ENCODE measurements at regions not wholly inside any gene's neighbourhood (a gene's known extent, or its start where the extent isn't known, plus 50 kb on each side); places are given as distances from the start of the nearest gene placed in this dataset.

DNA sequence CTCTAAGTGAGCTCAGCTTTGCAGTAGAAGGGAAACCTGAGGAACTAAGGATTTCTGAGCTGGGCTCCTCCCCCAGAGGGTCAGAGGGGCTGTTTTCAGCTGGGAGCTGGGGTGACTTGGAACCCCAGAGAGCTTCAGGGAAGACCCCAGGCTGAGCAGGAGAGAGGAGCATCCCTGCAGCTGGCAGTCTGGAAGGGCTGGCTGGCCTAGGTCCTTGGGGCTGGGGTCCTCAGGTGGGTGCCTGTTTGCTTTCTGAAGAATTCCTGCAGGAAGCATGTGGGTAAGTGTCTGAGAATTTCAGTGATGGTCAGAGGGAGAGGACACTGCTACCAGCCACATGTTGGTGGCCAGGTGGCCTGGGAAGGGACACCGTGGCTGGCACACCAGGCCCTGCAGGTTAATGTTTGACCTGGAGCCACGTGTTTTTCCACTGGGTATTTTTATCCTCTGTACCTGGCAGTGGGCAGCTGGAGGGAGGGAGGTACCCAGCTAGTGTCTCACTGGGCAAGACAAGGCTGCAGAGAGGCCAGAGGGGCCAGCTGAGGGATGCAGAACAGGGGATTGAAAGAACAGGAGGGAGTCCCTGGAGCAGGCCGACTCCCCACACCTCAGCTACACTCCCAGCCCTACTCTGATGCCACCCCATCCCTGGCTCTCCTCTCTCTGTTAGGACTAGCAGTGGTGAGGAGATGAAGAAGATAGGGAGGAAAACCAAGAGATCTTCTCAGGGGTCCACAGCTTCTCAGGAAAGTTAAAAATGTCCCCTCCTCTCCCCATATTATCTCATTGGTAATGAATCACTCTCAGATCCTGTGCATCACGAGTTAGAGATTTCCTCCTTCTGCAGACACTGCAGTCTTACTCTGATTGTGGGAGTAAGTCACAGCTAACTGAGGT lies 143.6 kb downstream of the VEGFA start:
- Mint-ChIP-seq H3K9me3 (no peaks in the 10 kb centered on the region), H3K27ac (no peak overlapping the region), H3K4me3 (no peak overlapping the region), H3K36me3 (ENCODE audit: low read depth) (no peaks in the 10 kb centered on the region), H3K4me1 (ENCODE audit: low read depth) (no peaks in the 10 kb centered on the region), H3K27me3 (ENCODE audit: low read depth) (peaks cover 7% of the 10 kb centered on the region)

DNA sequence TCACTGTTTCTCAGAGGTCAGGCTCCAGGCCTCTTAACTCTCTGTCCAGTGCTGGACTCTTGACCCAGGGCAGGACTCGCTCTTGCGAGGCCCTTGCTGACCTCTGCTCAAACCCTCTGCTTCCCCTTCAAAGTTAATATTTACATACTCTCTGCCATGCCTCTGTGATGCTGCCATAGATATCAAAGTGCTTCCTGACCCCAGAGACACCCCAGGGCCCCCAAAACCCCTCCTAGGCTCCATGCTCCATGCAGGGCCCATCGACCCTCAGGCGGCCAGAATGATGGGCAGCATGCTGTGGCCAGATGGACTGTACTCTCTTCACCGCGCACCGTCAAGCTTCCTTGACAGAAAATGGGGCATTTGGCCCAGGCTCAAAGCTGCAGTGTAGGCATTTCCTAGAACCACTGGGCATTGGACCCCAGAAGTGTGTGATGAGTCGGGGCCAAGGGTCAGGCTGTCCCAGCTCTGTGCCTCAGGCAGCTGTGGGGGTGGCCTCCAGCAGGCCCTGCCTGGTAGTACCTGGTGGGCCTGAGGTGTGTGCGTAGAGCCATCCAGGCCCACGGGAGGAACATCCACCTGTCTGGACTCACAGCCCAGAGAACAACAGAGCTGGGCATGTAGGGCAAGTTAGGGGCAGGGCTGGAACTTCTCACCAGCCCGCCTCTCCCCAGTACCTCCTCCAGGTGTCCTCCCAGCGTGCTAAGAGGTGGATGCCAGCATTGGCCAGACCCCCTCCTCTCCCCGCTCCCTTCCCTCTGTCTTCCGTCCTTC lies 142.8 kb downstream of the VEGFA start:
- no peaks in the 10 kb centered on the region for H3K36me3 Mint-ChIP-seq (ENCODE audit: low read depth)
- peaks cover 3% of the 10 kb centered on the region for H3K27me3 Mint-ChIP-seq (ENCODE audit: low read depth)
- H3K4me3 Mint-ChIP-seq = no peak overlapping the region
- H3K27ac Mint-ChIP-seq = no peak overlapping the region
- no peaks in the 10 kb centered on the region for H3K9me3 Mint-ChIP-seq
- H3K4me1 Mint-ChIP-seq (ENCODE audit: low read depth) = no peaks in the 10 kb centered on the region

DNA sequence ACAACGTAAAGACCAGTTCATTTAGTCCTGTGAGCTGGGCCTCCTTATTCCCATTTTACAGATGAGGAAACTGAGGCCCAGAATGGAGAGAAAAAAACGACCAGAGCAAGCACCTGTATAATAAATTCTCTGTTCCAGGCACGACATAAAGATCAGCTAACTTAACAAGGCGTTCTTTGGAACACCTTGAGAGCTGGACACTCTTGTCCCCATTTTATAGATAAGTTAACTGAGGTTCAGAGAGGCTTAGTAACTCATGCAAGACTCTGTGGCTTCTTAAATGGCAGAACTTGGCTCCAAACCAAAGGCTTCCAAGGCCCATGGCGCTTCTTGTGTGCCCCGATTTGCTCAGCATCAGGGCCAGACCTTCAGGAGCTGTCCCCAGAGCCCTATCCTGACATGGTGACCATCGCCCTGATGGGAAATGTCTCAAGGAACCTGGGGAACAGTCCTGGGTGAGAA lies 142.1 kb downstream of the VEGFA start:
- H3K4me1 Mint-ChIP-seq (ENCODE audit: low read depth) = no peaks in the 10 kb centered on the region
- H3K9me3 Mint-ChIP-seq = no peaks in the 10 kb centered on the region
- H3K27me3 Mint-ChIP-seq (ENCODE audit: low read depth) = no peaks in the 10 kb centered on the region
- H3K36me3 Mint-ChIP-seq (ENCODE audit: low read depth) = no peaks in the 10 kb centered on the region
- H3K4me3 Mint-ChIP-seq = no peak overlapping the region
- H3K27ac Mint-ChIP-seq = no peak overlapping the region

DNA sequence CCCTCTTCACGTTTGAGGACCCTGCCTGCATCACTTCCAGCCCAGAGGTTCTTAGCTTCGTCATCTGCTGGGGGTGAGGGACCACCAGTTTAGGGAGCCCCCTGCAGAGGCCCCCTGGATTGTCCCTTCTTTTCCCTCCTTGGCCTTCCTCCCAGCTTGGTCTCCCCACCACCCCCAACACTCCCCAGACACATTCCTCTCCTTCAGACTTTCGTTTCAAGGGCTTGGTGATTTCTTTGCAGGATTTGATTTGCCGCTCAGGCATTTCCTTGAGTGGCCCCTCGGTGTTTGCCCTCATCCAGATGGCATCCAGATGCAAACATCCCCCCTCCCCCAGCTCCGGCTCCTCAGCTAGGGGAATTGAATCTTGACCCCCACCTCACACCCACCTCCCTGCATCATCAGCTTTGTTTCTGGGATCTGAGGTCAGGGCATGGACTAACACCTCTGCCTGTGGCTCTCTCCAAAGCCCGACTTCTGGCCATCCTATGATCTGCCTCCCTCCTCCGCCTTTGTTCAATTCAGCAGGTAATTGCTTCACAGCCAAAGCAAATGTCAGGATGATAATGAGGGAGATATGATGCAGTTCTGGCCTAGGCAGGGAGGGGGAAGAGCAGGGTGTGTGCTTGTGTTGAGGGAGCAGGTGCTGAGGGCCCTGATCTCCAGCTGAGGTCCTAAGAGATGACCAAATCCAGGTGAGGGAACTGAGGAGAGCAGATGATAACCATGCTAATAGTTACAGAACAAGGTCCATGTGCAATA lies 141.5 kb downstream of the VEGFA start:
- no peaks in the 10 kb centered on the region for H3K9me3 Mint-ChIP-seq
- no peaks in the 10 kb centered on the region for H3K36me3 Mint-ChIP-seq (ENCODE audit: low read depth)

DNA sequence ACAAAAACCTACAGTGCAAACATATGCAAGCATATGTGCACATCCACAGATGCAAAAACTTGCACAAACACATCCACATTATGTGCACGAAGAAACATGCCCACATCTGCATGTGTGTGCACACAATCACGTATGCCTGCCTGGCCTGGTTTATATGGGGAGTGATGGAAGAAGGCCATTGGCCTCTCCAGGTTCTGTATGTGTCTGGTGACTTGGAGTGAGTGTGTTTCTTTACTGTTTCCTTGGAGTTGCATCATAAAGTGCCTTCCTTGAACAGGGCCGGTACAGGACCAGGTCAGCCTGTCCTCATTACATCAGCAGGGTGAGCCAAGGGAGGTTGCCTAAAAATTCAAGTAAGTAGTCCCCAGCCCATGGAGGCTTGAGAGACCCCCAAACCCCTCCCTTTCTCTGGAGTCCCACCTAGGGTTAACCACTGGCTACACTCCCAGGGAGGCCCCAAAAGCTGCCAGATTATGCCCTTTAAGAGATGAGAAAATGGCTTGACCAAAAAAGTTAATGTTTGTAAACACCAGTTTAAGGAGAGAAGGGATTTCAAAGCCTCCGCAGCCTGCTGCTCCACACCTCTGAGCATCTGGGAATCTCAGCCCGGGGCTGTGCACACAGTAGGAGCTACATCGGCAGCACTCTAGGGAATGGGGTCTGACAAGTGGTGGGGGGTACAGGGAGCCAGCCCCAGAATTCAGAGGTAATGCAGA lies 140.8 kb downstream of the VEGFA start:
- H3K36me3 Mint-ChIP-seq (ENCODE audit: low read depth) = no peaks in the 10 kb centered on the region
- H3K27me3 Mint-ChIP-seq (ENCODE audit: low read depth) = no peaks in the 10 kb centered on the region
- H3K4me3 Mint-ChIP-seq = no peak overlapping the region
- no peaks in the 10 kb centered on the region for H3K4me1 Mint-ChIP-seq (ENCODE audit: low read depth)
- H3K9me3 Mint-ChIP-seq = no peaks in the 10 kb centered on the region
- no peak overlapping the region for H3K27ac Mint-ChIP-seq

More for the DNA sequence above, 141.5 kb downstream of the VEGFA start:
- Mint-ChIP-seq H3K4me3 (no peak overlapping the region), H3K27me3 (ENCODE audit: low read depth) (no peaks in the 10 kb centered on the region), H3K27ac (no peak overlapping the region), H3K4me1 (ENCODE audit: low read depth) (no peaks in the 10 kb centered on the region)

DNA sequence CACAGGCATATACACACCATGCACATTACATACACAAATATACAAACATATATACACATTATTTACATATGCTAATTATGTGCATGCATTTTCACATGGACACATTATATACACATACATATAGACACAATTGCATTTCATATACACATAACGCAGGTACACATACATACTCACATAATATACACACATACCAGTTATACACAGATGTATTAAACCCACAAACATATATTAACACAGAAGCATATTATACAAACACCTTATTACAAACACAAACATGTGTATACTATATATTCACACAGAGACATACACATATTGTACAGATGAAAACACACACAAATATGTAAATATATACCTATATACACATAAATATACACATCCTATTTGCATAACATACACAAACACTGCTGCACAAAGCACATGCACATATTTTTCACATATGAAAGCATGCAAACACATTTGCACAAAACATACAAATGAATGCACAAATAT lies 140.2 kb downstream of the VEGFA start:
- Mint-ChIP-seq H3K27me3 (ENCODE audit: low read depth) (no peaks in the 10 kb centered on the region), H3K27ac (no peak overlapping the region), H3K4me3 (no peak overlapping the region), H3K4me1 (ENCODE audit: low read depth) (no peaks in the 10 kb centered on the region), H3K36me3 (ENCODE audit: low read depth) (no peaks in the 10 kb centered on the region), H3K9me3 (no peaks in the 10 kb centered on the region)

DNA sequence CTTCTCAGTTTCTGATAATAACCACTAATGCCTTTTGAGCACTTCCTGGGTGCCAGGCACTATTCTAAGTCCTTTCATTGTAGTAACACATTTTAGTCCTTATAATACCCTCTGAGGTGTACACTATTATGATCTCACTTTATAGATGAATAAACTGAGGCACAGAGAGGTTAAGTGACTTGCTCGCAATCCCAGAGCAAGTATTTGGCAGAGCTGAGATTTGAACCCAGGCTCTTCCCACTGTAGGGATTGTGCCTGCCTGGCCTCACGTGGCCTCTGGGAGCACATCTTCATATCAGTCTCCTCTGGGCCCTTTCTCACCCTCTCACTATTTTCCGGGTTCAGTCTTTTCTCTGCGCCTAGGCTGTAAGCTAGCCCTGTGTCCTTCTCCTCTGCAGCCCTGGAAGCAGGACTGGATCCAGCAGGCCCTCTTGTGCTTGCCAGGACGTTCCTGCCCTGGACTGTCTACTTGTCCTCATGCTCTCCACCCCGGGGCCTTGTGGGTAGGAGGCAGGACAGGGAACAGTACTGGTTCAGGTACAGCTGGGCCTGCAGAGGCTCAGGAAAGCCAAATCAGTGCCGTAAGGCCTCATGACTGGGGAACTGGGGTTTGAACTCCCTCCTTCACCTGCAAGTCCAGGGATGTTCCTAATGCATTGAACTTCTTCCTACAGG lies 139.6 kb downstream of the VEGFA start:
- H3K27me3 Mint-ChIP-seq (ENCODE audit: low read depth) = peaks cover 4% of the 10 kb centered on the region
- H3K4me3 Mint-ChIP-seq = no peak overlapping the region
- no peaks in the 10 kb centered on the region for H3K4me1 Mint-ChIP-seq (ENCODE audit: low read depth)
- H3K27ac Mint-ChIP-seq = no peak overlapping the region
- H3K9me3 Mint-ChIP-seq = no peaks in the 10 kb centered on the region
- no peaks in the 10 kb centered on the region for H3K36me3 Mint-ChIP-seq (ENCODE audit: low read depth)

DNA sequence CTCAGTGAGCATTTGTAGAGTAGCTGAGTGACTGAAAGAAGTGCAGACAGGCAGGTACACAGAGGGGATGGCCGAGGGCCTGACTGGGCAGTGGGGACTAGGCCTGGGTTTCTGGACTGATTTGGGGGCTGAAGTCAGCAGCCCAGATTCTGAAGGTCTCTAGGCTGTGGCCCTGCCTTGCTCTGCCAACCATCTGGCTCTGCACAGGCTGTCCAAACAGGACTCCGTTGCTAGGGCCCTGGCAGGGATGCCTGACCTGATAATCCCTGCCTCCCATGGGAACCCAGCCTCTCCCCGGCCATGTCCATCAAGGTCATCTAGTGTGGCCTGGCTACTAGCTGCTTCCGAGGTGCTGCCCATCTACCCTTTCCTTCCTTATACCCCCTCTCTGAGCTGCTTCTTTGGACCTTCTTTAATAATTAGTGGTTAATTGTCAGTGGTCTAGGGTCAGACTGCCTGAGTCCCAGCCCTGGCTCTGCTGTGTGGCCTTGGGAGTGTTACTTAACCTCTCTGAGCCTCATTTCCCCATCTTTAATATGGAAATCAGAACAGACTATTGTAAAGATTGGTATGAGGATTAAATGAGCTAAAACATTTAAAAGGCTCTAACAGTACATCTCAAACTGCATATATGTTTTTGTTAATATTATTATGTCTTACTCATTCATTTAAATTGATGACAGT lies 137.9 kb downstream of the VEGFA start:
- Mint-ChIP-seq H3K9me3 (no peaks in the 10 kb centered on the region), H3K4me3 (no peak overlapping the region), H3K27ac (no peak overlapping the region), H3K27me3 (ENCODE audit: low read depth) (peaks cover 9% of the 10 kb centered on the region), H3K4me1 (ENCODE audit: low read depth) (no peaks in the 10 kb centered on the region), H3K36me3 (ENCODE audit: low read depth) (no peaks in the 10 kb centered on the region)

DNA sequence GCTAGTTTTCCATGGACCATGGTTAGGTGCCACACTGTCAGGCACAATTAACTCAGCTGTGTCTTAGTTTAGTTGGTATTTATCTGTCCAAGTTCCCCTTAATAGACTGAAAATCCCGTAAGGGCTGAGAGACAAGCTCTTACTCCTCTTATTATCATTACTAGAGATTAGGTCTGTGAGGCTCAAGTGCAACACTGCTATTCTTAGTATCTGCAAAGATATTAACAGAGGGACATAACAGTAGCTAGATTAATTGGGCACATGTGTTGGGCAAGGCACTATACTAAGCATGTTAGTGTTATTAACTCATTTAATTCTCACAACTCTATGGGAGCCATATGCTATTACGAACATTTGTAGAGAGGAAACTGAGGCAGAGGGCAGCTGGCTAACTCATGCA lies 137.3 kb downstream of the VEGFA start:
- Mint-ChIP-seq H3K27ac (no peak overlapping the region), H3K4me1 (ENCODE audit: low read depth) (no peaks in the 10 kb centered on the region), H3K4me3 (no peak overlapping the region), H3K36me3 (ENCODE audit: low read depth) (no peaks in the 10 kb centered on the region), H3K27me3 (ENCODE audit: low read depth) (peaks cover 9% of the 10 kb centered on the region), H3K9me3 (no peaks in the 10 kb centered on the region)

DNA sequence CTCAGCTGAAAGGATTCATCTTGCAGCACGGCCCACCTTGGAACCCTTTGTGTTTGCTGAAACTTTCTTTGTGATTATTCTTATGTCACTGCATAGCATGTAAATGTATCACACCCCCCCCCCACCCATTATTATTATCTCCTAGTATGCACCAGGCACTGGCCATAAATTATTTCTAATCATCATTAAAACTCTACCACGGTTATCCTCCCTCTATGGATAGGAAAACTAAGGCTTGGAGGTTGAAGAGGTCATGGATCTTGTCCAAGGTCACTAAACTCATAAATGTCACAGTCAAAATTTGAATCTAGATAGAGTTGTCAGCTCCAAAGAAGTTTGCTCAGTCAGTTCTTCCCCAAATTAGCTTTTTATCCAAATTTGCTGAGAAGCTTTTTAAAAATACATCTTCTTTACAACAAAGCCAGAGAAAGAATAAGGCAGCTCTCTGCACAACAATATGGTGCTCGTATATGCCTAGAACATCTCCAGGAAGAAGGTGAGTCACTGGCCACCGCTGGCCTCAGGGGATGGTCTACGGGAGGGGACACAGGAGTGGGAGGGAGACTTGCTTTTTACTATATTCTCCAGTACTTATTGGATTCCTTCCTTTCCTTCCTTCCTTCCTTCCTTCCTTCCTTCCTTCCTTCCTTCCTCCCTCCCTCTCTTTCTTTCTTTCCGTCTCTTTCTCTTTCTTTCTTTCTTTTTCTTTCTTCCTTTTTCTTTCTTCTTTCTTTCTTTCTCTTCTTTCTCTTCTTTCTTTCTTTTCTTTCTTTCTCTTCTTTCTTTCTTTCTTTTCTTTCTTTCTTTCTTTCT lies 134.5 kb downstream of the VEGFA start:
- no peaks in the 10 kb centered on the region for H3K4me1 Mint-ChIP-seq (ENCODE audit: low read depth)
- H3K9me3 Mint-ChIP-seq = no peaks in the 10 kb centered on the region
- no peaks in the 10 kb centered on the region for H3K36me3 Mint-ChIP-seq (ENCODE audit: low read depth)
- no peak overlapping the region for H3K27ac Mint-ChIP-seq
- peaks cover 18% of the 10 kb centered on the region for H3K27me3 Mint-ChIP-seq (ENCODE audit: low read depth)
- H3K4me3 Mint-ChIP-seq = no peak overlapping the region

DNA sequence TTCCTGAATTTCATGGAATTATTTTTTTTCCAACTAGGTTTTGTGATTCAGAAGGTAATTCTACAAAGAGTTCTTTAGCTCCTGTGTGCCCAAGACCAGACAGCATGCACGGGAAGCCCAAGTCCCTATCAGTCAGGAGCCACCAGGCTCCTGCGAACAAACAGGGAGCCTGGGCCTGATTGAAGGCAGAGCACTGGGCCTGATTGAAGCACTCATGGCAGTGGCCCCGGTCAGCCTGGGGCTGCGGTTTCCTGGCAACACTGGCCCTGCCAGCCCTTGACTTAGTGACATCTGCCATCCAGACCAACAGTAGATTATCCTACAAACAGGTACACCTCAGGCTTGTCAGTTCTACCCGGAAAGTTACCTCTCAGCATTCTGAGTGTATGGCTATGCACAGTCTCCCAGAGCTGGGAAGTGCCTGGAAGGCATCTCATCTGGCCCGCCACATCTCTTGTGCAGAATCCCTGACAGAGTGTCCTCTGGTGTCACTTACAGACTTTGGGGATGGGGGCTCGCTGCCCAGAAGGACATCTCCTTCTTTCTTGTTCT lies 133.8 kb downstream of the VEGFA start:
- peaks cover 18% of the 10 kb centered on the region for H3K27me3 Mint-ChIP-seq (ENCODE audit: low read depth)
- no peak overlapping the region for H3K4me3 Mint-ChIP-seq
- no peaks in the 10 kb centered on the region for H3K9me3 Mint-ChIP-seq
- H3K36me3 Mint-ChIP-seq (ENCODE audit: low read depth) = no peaks in the 10 kb centered on the region
- no peaks in the 10 kb centered on the region for H3K4me1 Mint-ChIP-seq (ENCODE audit: low read depth)
- H3K27ac Mint-ChIP-seq = no peak overlapping the region

DNA sequence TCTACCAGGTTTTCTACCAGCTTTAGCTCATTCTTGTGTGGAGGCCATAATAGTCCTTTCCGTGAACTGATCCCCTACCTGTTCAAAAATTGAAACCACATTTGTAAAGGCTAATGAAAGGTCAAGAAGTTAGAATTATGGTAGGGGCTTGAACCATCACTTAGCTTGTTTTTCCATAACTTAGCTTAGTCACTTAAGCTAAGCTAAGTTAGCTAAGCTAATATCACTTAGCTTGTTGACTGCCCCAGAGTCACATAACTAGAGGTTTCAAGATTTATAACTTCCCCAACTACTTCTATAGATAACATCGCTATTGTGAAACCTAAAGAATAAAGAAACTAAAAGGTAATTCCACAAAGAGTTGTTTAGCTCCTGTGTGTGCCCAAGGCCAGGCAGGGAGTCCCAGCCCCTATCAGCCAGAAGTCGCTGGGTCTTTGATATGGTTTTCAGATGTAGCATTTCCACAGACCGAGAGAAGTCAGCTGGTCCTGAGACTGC lies 131.8 kb downstream of the VEGFA start:
- no peaks in the 10 kb centered on the region for H3K4me1 Mint-ChIP-seq (ENCODE audit: low read depth)
- H3K36me3 Mint-ChIP-seq (ENCODE audit: low read depth) = no peaks in the 10 kb centered on the region
- H3K4me3 Mint-ChIP-seq = no peak overlapping the region
- no peak overlapping the region for H3K27ac Mint-ChIP-seq
- H3K9me3 Mint-ChIP-seq = no peaks in the 10 kb centered on the region
- peaks cover 18% of the 10 kb centered on the region for H3K27me3 Mint-ChIP-seq (ENCODE audit: low read depth)

Measured in T-helper 1 cell treated with Interleukin-12 subunit alpha and Interleukin-12 subunit beta and Interleukin-4 antibody, amounts not matched to agents 30 μg/mL and 1 μg/mL, for 36 hours (primary cell).